Endothelial cell of umbilical vein (primary cell): ENCODE measurements at regions not wholly inside any gene's neighbourhood (a gene's known extent, or its start where the extent isn't known, plus 50 kb on each side); places are given as distances from the start of the nearest gene placed in this dataset.

Experiments used
- BruUV-seq: library from RNA; stranded (reverse); fragments of 400-500 nt; replicated peaks from 2 replicates; lab custom pipeline; 2021; lab: Mats Ljungman, UMichigan
- CTCF ChIA-PET: fragments of 300-600, 350-600 bp; sonication (Branson Sonifier 250); formaldehyde crosslinking; loops from one replicate; lab custom pipeline; 2021; ENCODE audit warnings: antibody characterized with exemption, inconsistent platforms; lab: Charles Lee
- POLR2A ChIA-PET: fragments of 300-600, 350-600 bp; sonication (Branson Sonifier 250); formaldehyde crosslinking; loops from one replicate; lab custom pipeline; 2021; ENCODE audit warnings: antibody characterized with exemption, inconsistent platforms; lab: Charles Lee
- DNase-seq: peaks from one replicate; pipeline ENCODE4 v3.0.0-alpha.2; 2011; ENCODE audit warnings: low read depth, low spot score
- FAIRE-seq: peaks from 2 replicates; lab custom pipeline; 2011; peaks lifted over from hg19 to GRCh38; lab: Jason Lieb, UNC
- H2AFZ ChIP-seq: 2 replicates; pipeline ENCODE4 v1.6.0; 2012; ENCODE audit warnings: low read depth, low read length, control low read depth, inconsistent platforms
- H3K27ac ChIP-seq: 2 replicates; pipeline ENCODE4 v1.5.1; 2011; ENCODE audit warnings: low read depth, mild to moderate bottlenecking, control low read depth, low read length, moderate library complexity; ENCODE audit not compliant: insufficient read depth
- H3K27me3 ChIP-seq, 2 experiments: 2 replicates each; pipeline versions ENCODE4 v1.6.0 to v1.6.1; 2011; ENCODE audit warnings: low read length in 2 of 2, mixed read lengths in 1 of 2; ENCODE audit not compliant: control insufficient read depth in 2 of 2, insufficient read depth in 2 of 2
- H3K36me3 ChIP-seq, 2 experiments: 2 replicates in 1 of 2; 3 replicates in 1 of 2; pipeline ENCODE4 v1.5.1; 2011; ENCODE audit warnings: low read length in 2 of 2, mild to moderate bottlenecking in 1 of 2, moderate library complexity in 1 of 2; ENCODE audit not compliant: control insufficient read depth in 2 of 2, insufficient read depth in 2 of 2; ENCODE audit errors: extremely low read depth in 1 of 2
- H3K4me1 ChIP-seq: 3 replicates; pipeline ENCODE4 v1.5.1; 2011; ENCODE audit warnings: mild to moderate bottlenecking, low read length; ENCODE audit not compliant: control insufficient read depth, insufficient read depth; ENCODE audit errors: extremely low read depth
- H3K4me2 ChIP-seq: 2 replicates; pipeline ENCODE4 v1.6.1; 2011; ENCODE audit warnings: low read length, control low read depth, mixed read lengths; ENCODE audit not compliant: insufficient read depth
- H3K4me3 ChIP-seq, 3 experiments: fragments of 200-600 bp in 1 of 3; sonication (generic), shearing (Covaris generic) in 1 of 3; replicated peaks in 1 of 3; 2 replicates each; pipeline ENCODE4 v1.5.1; 2011 to 2016; ENCODE audit warnings: control low read depth in 3 of 3, low read length in 3 of 3, mild to moderate bottlenecking in 2 of 3, inconsistent platforms in 1 of 3, low read depth in 1 of 3, moderate library complexity in 1 of 3; ENCODE audit not compliant: insufficient read depth in 1 of 3
- H3K79me2 ChIP-seq: 2 replicates; pipeline ENCODE4 v1.6.0; 2012; ENCODE audit warnings: low read length, inconsistent platforms; ENCODE audit not compliant: control insufficient read depth, insufficient read depth
- H3K9ac ChIP-seq: replicated peaks from 2 replicates; pipeline ENCODE3; 2011; ENCODE audit warnings: low read length, control low read depth; ENCODE audit not compliant: insufficient read depth; ENCODE audit errors: extremely low read depth
- H3K9me1 ChIP-seq: replicated peaks from 3 replicates; pipeline ENCODE4 v1.6.0; 2011; ENCODE audit warnings: mild to moderate bottlenecking, low read length; ENCODE audit not compliant: control insufficient read depth, insufficient read depth; ENCODE audit errors: extremely low read depth
- H3K9me3 ChIP-seq: replicated peaks from 2 replicates; pipeline ENCODE4 v1.5.1; 2012; ENCODE audit warnings: low read length, inconsistent platforms; ENCODE audit not compliant: control insufficient read depth, insufficient read depth
- H4K20me1 ChIP-seq: replicated peaks from 2 replicates; pipeline ENCODE3; 2011; ENCODE audit warnings: mild to moderate bottlenecking, low read length; ENCODE audit not compliant: control insufficient read depth, insufficient read depth; ENCODE audit errors: extremely low read depth
- CTCF ChIP-seq, 2 donors: IDR thresholded peaks; 1 replicate in 1 of 2; 2 replicates in 1 of 2; pipeline ENCODE4 v1.5.1; 2011; ENCODE audit warnings: low read length in 2 of 2, mild to moderate bottlenecking in 2 of 2, moderate library complexity in 2 of 2, control low read depth in 1 of 2, inconsistent platforms in 1 of 2, low read depth in 1 of 2; ENCODE audit not compliant: insufficient read depth in 1 of 2; ENCODE audit errors: extremely low read depth in 1 of 2
- EZH2 ChIP-seq: IDR thresholded peaks from 2 replicates; pipeline ENCODE4 v1.6.1; 2012; ENCODE audit warnings: borderline replicate concordance, low read depth, mild to moderate bottlenecking, moderate library complexity, low read length, inconsistent platforms; ENCODE audit not compliant: severe bottlenecking
- FOS ChIP-seq: IDR thresholded peaks from 2 replicates; pipeline ENCODE4 v1.6.1; 2011; ENCODE audit warnings: mild to moderate bottlenecking, low read length, moderate library complexity, borderline replicate concordance; ENCODE audit not compliant: insufficient read depth
- GATA2 ChIP-seq: IDR thresholded peaks from 2 replicates; pipeline ENCODE4 v1.7.0; 2011; ENCODE audit warnings: low read depth, mild to moderate bottlenecking, moderate library complexity, mixed read lengths, low read length; ENCODE audit not compliant: insufficient read length, insufficient read depth
- JUN ChIP-seq: IDR thresholded peaks from 2 replicates; pipeline ENCODE4 v1.6.1; 2011; ENCODE audit warnings: borderline replicate concordance, low read depth; ENCODE audit not compliant: insufficient read length, insufficient read depth
- MAX ChIP-seq: IDR thresholded peaks from 2 replicates; pipeline ENCODE4 v1.6.1; 2011; ENCODE audit not compliant: insufficient read depth, insufficient read length
- MYC ChIP-seq: IDR thresholded peaks from one replicate; pipeline ENCODE4 v1.6.1; 2011; ENCODE audit warnings: mild to moderate bottlenecking, low read depth, low read length
- POLR2A ChIP-seq: IDR thresholded peaks from 2 replicates; pipeline ENCODE4 v1.6.1; 2012; ENCODE audit warnings: low read depth, mild to moderate bottlenecking, control low read depth, low read length
- POLR2AphosphoS5 ChIP-seq: IDR thresholded peaks from 2 replicates; pipeline ENCODE4 v1.6.1; 2012; ENCODE audit warnings: low read depth, mild to moderate bottlenecking, control low read depth, low read length, moderate library complexity; ENCODE audit not compliant: insufficient read depth
- dilution Hi-C: fragments of 300-500 bp; cut with MboI; formaldehyde crosslinking; loops from one replicate; pipeline ENCODE4 v1.15.0; 2019; ENCODE audit warnings: low sequenced_read_pairs; ENCODE audit not compliant: extremely low pct_ligation_motif_present
- intact Hi-C: fragments of 100-400 bp; cut with micrococcal nuclease; formaldehyde crosslinking; loops from one replicate; pipeline ENCODE4 v1.10.0; 2022

GRCh38 chr7:34486371-34486770 is 171.6 kb upstream of the NPSR1 start:
- no TSS peak for BruUV-seq
- Histone ChIP-seq H3K9me1 (no peaks in the 10 kb centered on the region), H4K20me1 (no peaks in the 10 kb centered on the region), H3K36me3 (no peaks in the 10 kb centered on the region), H3K9ac (no peak overlapping the region), H3K27me3 (no peaks in the 10 kb centered on the region), H3K27ac (no peak overlapping the region), H3K9me3 (no peaks in the 10 kb centered on the region), H3K4me1 (no peaks in the 10 kb centered on the region), H3K4me2 (no peak overlapping the region), H3K4me3 (no peak overlapping the region), H2AFZ (no peak overlapping the region), H3K79me2 (no peaks in the 10 kb centered on the region)
- dilution Hi-C loops, result no loop called here
- TF ChIP-seq FOS, result no peak
- no peak for TF ChIP-seq GATA2
- TF ChIP-seq POLR2AphosphoS5, result no peak
- TF ChIP-seq EZH2, result no peak
- TF ChIP-seq MAX, result no peak
- TF ChIP-seq POLR2A, result no peak
- TF ChIP-seq MYC, result no peak
- TF ChIP-seq JUN, result no peak
- TF ChIP-seq CTCF (IDR thresholded peaks at IDR 0.05; ENCODE audit: extremely low read depth in 1 of 2, insufficient read depth in 1 of 2, low read depth in 1 of 2, low read length in 2 of 2), result no peak
- DNase-seq (no peak), FAIRE-seq (no peak)
- ChIA-PET POLR2A (no interaction called here), CTCF (interaction anchor here (0.6 kb wide), 1 partner anchor 13 kb away, joined by 4 read pairs; no protein-coding TSS in a partner anchor)
- intact Hi-C loops, result no loop called here
